ENCODE measurements at regions not wholly inside any gene's neighbourhood (a gene's known extent, or its start where the extent isn't known, plus 50 kb on each side); places are given as distances from the start of the nearest gene placed in this dataset.

DNA sequence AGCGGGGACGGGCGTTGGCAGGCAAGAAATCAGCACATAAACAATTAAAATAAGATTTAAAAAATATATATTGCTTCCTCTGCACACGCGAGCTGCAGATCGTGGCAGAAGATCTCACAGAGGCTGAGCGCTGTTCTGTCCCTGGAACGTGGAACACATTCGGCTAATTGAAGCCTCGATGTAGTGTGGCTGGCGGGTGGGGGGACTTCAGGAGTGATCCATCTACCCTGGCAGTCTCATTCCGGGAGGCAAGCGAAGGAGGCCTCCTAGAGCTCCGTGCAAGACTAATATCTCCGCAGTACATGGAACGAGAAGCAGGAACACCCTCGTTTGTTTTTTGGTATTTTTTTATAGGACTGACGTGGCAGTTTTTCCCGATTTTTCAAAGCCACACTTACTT lies 402.4 kb downstream of the MN1 start:
- Mint-ChIP-seq H3K27ac (no peak overlapping the region), H3K27me3 (no peaks in the 10 kb centered on the region), H3K4me3 (no peak overlapping the region), H3K4me1 (no peaks in the 10 kb centered on the region), H3K9me3 (ENCODE audit: insufficient read depth) (peaks cover 4% of the 10 kb centered on the region)
- POLR2A ChIA-PET, result no interaction called here
- H3K9ac ChIP-seq (ENCODE audit: low read length), result no peak overlapping the region
- no peaks in the 10 kb centered on the region for H3K27me3 ChIP-seq (replicated peaks in 1 of 4; ENCODE audit: control extremely low read depth in 1 of 4, control insufficient read depth in 3 of 4, insufficient read depth in 4 of 4, low read length in 3 of 4)
- CTCF ChIA-PET, result no interaction called here
- 75% methylated on average over 7 of the region's 19 CpGs for WGBS (ENCODE audit: insufficient coverage)
- no peak overlapping the region for H3K4me2 ChIP-seq (replicated peaks; ENCODE audit: low read depth, low read length, poor library complexity, severe bottlenecking)
- H3K4me1 ChIP-seq (ENCODE audit: control insufficient read depth in 2 of 2, insufficient read depth in 2 of 2, low read length in 2 of 2), result no peaks in the 10 kb centered on the region
- intact Hi-C loops (cut with micrococcal nuclease), result no loop called here
- no peaks in the 10 kb centered on the region for H4K20me1 ChIP-seq (ENCODE audit: control insufficient read depth, insufficient read depth, low read length, poor library complexity, severe bottlenecking)
- DNase-seq, result no peak
- no peak overlapping the region for H3K27ac ChIP-seq (ENCODE audit: low read length in 2 of 2)
- H2AFZ ChIP-seq (ENCODE audit: insufficient read depth, low read depth, low read length, poor library complexity, severe bottlenecking), result no peak overlapping the region
- no peaks in the 10 kb centered on the region for H3K79me2 ChIP-seq (ENCODE audit: control insufficient read depth, insufficient read depth, low read length)
- peaks cover 0 to 9% (median 2%) of the 10 kb centered on the region in 3 donors for H3K9me3 ChIP-seq (ENCODE audit: control extremely low read depth in 1 of 3, control insufficient read depth in 2 of 3, insufficient read depth in 1 of 3, low read length in 2 of 3)
- no peak for TF ChIP-seq EZH2 (IDR thresholded peaks at IDR 0.05; ENCODE audit: borderline replicate concordance, insufficient read depth, low read depth, low read length, poor library complexity, severe bottlenecking)
- TF ChIP-seq, protein P1, sequence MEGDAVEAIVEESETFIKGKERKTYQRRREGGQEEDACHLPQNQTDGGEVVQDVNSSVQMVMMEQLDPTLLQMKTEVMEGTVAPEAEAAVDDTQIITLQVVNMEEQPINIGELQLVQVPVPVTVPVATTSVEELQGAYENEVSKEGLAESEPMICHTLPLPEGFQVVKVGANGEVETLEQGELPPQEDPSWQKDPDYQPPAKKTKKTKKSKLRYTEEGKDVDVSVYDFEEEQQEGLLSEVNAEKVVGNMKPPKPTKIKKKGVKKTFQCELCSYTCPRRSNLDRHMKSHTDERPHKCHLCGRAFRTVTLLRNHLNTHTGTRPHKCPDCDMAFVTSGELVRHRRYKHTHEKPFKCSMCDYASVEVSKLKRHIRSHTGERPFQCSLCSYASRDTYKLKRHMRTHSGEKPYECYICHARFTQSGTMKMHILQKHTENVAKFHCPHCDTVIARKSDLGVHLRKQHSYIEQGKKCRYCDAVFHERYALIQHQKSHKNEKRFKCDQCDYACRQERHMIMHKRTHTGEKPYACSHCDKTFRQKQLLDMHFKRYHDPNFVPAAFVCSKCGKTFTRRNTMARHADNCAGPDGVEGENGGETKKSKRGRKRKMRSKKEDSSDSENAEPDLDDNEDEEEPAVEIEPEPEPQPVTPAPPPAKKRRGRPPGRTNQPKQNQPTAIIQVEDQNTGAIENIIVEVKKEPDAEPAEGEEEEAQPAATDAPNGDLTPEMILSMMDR (IDR thresholded peaks at IDR 0.05), result no peak
- no peak for ATAC-seq (ENCODE audit: low read depth)
- H3K4me3 ChIP-seq (ENCODE audit: control extremely low read depth in 1 of 5, extremely low read depth in 1 of 5, insufficient read depth in 1 of 5, low read depth in 2 of 5, low read length in 4 of 5), result no peak overlapping the region
- H3K36me3 ChIP-seq (replicated peaks in 1 of 2; ENCODE audit: control extremely low read depth in 1 of 2, control insufficient read depth in 1 of 2, extremely low read depth in 1 of 2, insufficient read depth in 2 of 2, low read length in 1 of 2), result no peaks in the 10 kb centered on the region

GRCh38 chr22:27400811-27401210 lies 400.7 kb downstream of the MN1 start:
- Histone ChIP-seq H3K36me3 (replicated peaks in 1 of 2; ENCODE audit: control extremely low read depth in 1 of 2, control insufficient read depth in 1 of 2, extremely low read depth in 1 of 2, insufficient read depth in 2 of 2, low read length in 1 of 2) (no peaks in the 10 kb centered on the region), H3K27ac (ENCODE audit: low read length in 2 of 2) (no peak overlapping the region), H3K4me2 (replicated peaks; ENCODE audit: low read depth, low read length, poor library complexity, severe bottlenecking) (no peak overlapping the region), H4K20me1 (ENCODE audit: control insufficient read depth, insufficient read depth, low read length, poor library complexity, severe bottlenecking) (no peaks in the 10 kb centered on the region), H3K9me3 (ENCODE audit: control extremely low read depth in 1 of 3, control insufficient read depth in 2 of 3, insufficient read depth in 1 of 3, low read length in 2 of 3) (peaks cover 0 to 12% (median 2%) of the 10 kb centered on the region in 3 donors), H3K4me1 (ENCODE audit: control insufficient read depth in 2 of 2, insufficient read depth in 2 of 2, low read length in 2 of 2) (no peaks in the 10 kb centered on the region), H3K27me3 (replicated peaks in 1 of 4; ENCODE audit: control extremely low read depth in 1 of 4, control insufficient read depth in 3 of 4, insufficient read depth in 4 of 4, low read length in 3 of 4) (no peaks in the 10 kb centered on the region), H3K4me3 (ENCODE audit: control extremely low read depth in 1 of 5, extremely low read depth in 1 of 5, insufficient read depth in 1 of 5, low read depth in 2 of 5, low read length in 4 of 5) (no peak overlapping the region), H3K9ac (ENCODE audit: low read length) (no peak overlapping the region), H2AFZ (ENCODE audit: insufficient read depth, low read depth, low read length, poor library complexity, severe bottlenecking) (no peak overlapping the region), H3K79me2 (ENCODE audit: control insufficient read depth, insufficient read depth, low read length) (no peaks in the 10 kb centered on the region)
- ATAC-seq (ENCODE audit: low read depth) (no peak), DNase-seq (no peak)
- ChIA-PET CTCF (no interaction called here), POLR2A (no interaction called here)
- Mint-ChIP-seq H3K9me3 (ENCODE audit: insufficient read depth) (no peaks in the 10 kb centered on the region), H3K27ac (no peak overlapping the region), H3K27me3 (no peaks in the 10 kb centered on the region), H3K4me1 (no peaks in the 10 kb centered on the region), H3K4me3 (no peak overlapping the region)
- intact Hi-C loops (cut with micrococcal nuclease), result no loop called here
- WGBS (ENCODE audit: insufficient coverage), result 0% methylated on average over 1 of the region's 1 CpG
- TF ChIP-seq, protein P1 (IDR thresholded peaks at IDR 0.05), result no peak
- TF ChIP-seq EZH2 (IDR thresholded peaks at IDR 0.05; ENCODE audit: borderline replicate concordance, insufficient read depth, low read depth, low read length, poor library complexity, severe bottlenecking), result no peak
